ENCODE measurements at regions not wholly inside any gene's neighbourhood (a gene's known extent, or its start where the extent isn't known, plus 50 kb on each side); places are given as distances from the start of the nearest gene placed in this dataset.

GRCh38 chr12:88325816-88326189, 183.7 kb downstream of the TMTC3 start:
- Mint-ChIP-seq H3K36me3 (ENCODE audit: low read depth) (no peaks in the 10 kb centered on the region), H3K4me1 (ENCODE audit: low read depth) (no peaks in the 10 kb centered on the region), H3K27me3 (no peaks in the 10 kb centered on the region), H3K4me3 (no peak overlapping the region), H3K27ac (no peak overlapping the region), H3K9me3 (no peaks in the 10 kb centered on the region)
- no peak for ATAC-seq (ENCODE audit: poor library complexity)
- Histone ChIP-seq H3K4me1 (ENCODE audit: insufficient read depth, low read length) (no peaks in the 10 kb centered on the region), H3K27me3 (ENCODE audit: control insufficient read depth in 1 of 2, insufficient read depth in 2 of 2, low read length in 2 of 2) (no peaks in the 10 kb centered on the region), H3K36me3 (ENCODE audit: insufficient read depth, low read length) (no peaks in the 10 kb centered on the region), H3K27ac (ENCODE audit: low read depth in 1 of 2, low read length in 2 of 2) (no peak overlapping the region), H3K9me3 (ENCODE audit: control insufficient read depth in 1 of 2, insufficient read depth in 1 of 2, low read length in 2 of 2) (no peaks in the 10 kb centered on the region), H3K4me3 (ENCODE audit: low read length) (no peak overlapping the region)
- POLR2A ChIA-PET, result no interaction called here
- intact Hi-C loops (cut with DNase I, micrococcal nuclease), result no loop called here
- TF ChIP-seq CTCF (IDR thresholded peaks at IDR 0.05), result no peak
- CTCF ChIA-PET, result no interaction called here
- DNase-seq, result no peak

DNA sequence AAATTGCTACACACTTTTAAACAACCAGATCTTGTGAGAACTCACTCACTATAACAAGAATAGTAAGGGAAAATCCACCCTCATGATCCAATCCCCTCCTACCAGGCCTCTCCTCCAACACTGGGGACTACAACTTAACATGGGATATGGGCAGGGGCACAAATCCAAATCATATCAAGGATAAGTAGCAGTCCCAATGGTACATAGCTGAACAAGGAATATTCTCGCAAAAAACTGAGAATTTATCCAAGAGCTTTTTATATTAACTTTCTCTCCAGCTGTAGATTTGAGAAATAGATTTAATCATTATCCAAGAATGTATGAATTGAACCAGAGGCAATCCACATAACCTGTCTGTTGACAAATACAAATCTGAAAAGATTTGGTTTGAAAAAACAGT, 185.2 kb downstream of the TMTC3 start:
- no peaks in the 10 kb centered on the region for H3K4me1 Mint-ChIP-seq (ENCODE audit: low read depth)
- no peaks in the 10 kb centered on the region for H3K27me3 ChIP-seq (ENCODE audit: control insufficient read depth in 1 of 2, insufficient read depth in 2 of 2, low read length in 2 of 2)
- no peak overlapping the region for H3K27ac Mint-ChIP-seq
- H3K9me3 ChIP-seq (ENCODE audit: control insufficient read depth in 1 of 2, insufficient read depth in 1 of 2, low read length in 2 of 2), result no peaks in the 10 kb centered on the region
- H3K27me3 Mint-ChIP-seq, result no peaks in the 10 kb centered on the region
- H3K4me3 Mint-ChIP-seq, result no peak overlapping the region
- H3K36me3 Mint-ChIP-seq (ENCODE audit: low read depth), result no peaks in the 10 kb centered on the region
- no peak for TF ChIP-seq CTCF (IDR thresholded peaks at IDR 0.05)
- intact Hi-C loops (cut with DNase I, micrococcal nuclease), result no loop called here
- no peak overlapping the region for H3K4me3 ChIP-seq (ENCODE audit: low read length)
- no peaks in the 10 kb centered on the region for H3K9me3 Mint-ChIP-seq
- no peak overlapping the region for H3K27ac ChIP-seq (ENCODE audit: low read depth in 1 of 2, low read length in 2 of 2)
- H3K36me3 ChIP-seq (ENCODE audit: insufficient read depth, low read length), result no peaks in the 10 kb centered on the region
- DNase-seq (no peak), ATAC-seq (ENCODE audit: poor library complexity) (no peak)
- POLR2A ChIA-PET, result no interaction called here
- H3K4me1 ChIP-seq (ENCODE audit: insufficient read depth, low read length), result no peaks in the 10 kb centered on the region
- CTCF ChIA-PET, result no interaction called here

DNA sequence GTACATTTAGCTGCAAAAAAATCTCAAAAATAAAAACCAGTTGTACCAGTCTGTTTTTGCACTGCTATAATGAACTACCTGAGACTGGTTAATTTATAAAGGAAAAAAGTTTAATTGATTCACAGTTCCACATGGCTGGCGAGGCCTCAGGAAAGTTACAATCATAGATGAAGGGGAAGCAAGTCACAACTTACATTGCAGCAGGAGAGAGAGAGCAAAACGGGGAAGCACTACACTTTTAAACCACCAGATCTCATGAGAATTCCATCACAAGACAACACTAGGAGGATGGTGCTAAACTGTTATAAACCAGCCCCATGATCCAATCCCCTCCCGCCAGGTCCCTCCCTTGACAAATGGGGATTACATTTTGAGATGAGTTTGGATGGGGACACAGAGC, 186.0 kb downstream of the TMTC3 start:
- CTCF ChIA-PET, result no interaction called here
- Mint-ChIP-seq H3K4me3 (no peak overlapping the region), H3K27me3 (no peaks in the 10 kb centered on the region), H3K4me1 (ENCODE audit: low read depth) (no peaks in the 10 kb centered on the region), H3K36me3 (ENCODE audit: low read depth) (no peaks in the 10 kb centered on the region), H3K27ac (no peak overlapping the region), H3K9me3 (no peaks in the 10 kb centered on the region)
- Histone ChIP-seq H3K4me1 (ENCODE audit: insufficient read depth, low read length) (no peaks in the 10 kb centered on the region), H3K27me3 (ENCODE audit: control insufficient read depth in 1 of 2, insufficient read depth in 2 of 2, low read length in 2 of 2) (no peaks in the 10 kb centered on the region), H3K27ac (ENCODE audit: low read depth in 1 of 2, low read length in 2 of 2) (no peak overlapping the region), H3K4me3 (ENCODE audit: low read length) (no peak overlapping the region), H3K36me3 (ENCODE audit: insufficient read depth, low read length) (no peaks in the 10 kb centered on the region), H3K9me3 (ENCODE audit: control insufficient read depth in 1 of 2, insufficient read depth in 1 of 2, low read length in 2 of 2) (no peaks in the 10 kb centered on the region)
- no peak for DNase-seq
- no peak for ATAC-seq (ENCODE audit: poor library complexity)
- TF ChIP-seq CTCF (IDR thresholded peaks at IDR 0.05), result no peak
- intact Hi-C loops (cut with DNase I, micrococcal nuclease), result no loop called here
- POLR2A ChIA-PET, result no interaction called here
